OCI-LY7 (cell line): ENCODE measurements at regions not wholly inside any gene's neighbourhood (a gene's known extent, or its start where the extent isn't known, plus 50 kb on each side); places are given as distances from the start of the nearest gene placed in this dataset.

Experiments used
- BruUV-seq: library from RNA; stranded (reverse); fragments of 400-500 nt; replicated peaks from 2 replicates; lab custom pipeline; 2021; lab: Mats Ljungman, UMichigan
- CTCF ChIA-PET: fragments of 300-600 bp; sonication (Branson Sonifier 250); formaldehyde crosslinking; loops from one replicate; lab custom pipeline; 2022; ENCODE audit warnings: antibody characterized with exemption; ENCODE audit not compliant: unreplicated experiment; lab: Charles Lee
- POLR2A ChIA-PET: fragments of 300-600 bp; sonication (Branson Sonifier 250); formaldehyde crosslinking; loops from one replicate; lab custom pipeline; 2022; ENCODE audit warnings: antibody characterized with exemption; lab: Charles Lee
- DNase-seq: peaks from one replicate; pipeline ENCODE4 v3.0.0-alpha.2; 2015; ENCODE audit warnings: low spot score
- H2AFZ ChIP-seq: fragments of 200-600 bp; sonication (generic), shearing (Covaris generic); 2 replicates; pipeline ENCODE4 v1.6.1; 2014; ENCODE audit warnings: mild to moderate bottlenecking, antibody characterized with exemption, low read length, moderate library complexity
- H3K27ac ChIP-seq: fragments of 200-600 bp; sonication (generic); 2 replicates; pipeline ENCODE4 v1.5.1; 2014; ENCODE audit warnings: mixed run types, low read depth, mild to moderate bottlenecking, moderate library complexity, low read length, inconsistent platforms; ENCODE audit not compliant: poor library complexity, severe bottlenecking
- H3K36me3 ChIP-seq: fragments of 200-600 bp; sonication (generic); 2 replicates; pipeline ENCODE4 v1.6.1; 2014; ENCODE audit warnings: mild to moderate bottlenecking, antibody characterized with exemption, low read length, moderate library complexity, mixed read lengths; ENCODE audit not compliant: insufficient read depth
- H3K4me1 ChIP-seq: fragments of 200-600 bp; sonication (generic); 2 replicates; pipeline ENCODE4 v1.5.1; 2014; ENCODE audit warnings: mild to moderate bottlenecking, low read length; ENCODE audit not compliant: insufficient read depth, poor library complexity, severe bottlenecking
- H3K4me2 ChIP-seq: fragments of 200-600 bp; sonication (generic); 2 replicates; pipeline ENCODE4 v1.6.1; 2014; ENCODE audit warnings: mild to moderate bottlenecking, low read length
- H3K4me3 ChIP-seq: fragments of 200-600 bp; sonication (generic); 2 replicates; pipeline ENCODE4 v1.5.1; 2014; ENCODE audit warnings: mild to moderate bottlenecking, low read depth, low read length; ENCODE audit not compliant: poor library complexity, severe bottlenecking
- H3K79me2 ChIP-seq: fragments of 200-600 bp; sonication (generic); 2 replicates; pipeline ENCODE4 v1.6.1; 2016; ENCODE audit warnings: low read depth, mild to moderate bottlenecking, low read length, moderate library complexity, mixed read lengths; ENCODE audit not compliant: insufficient read depth
- H3K9me2 ChIP-seq: fragments of 200-600 bp; sonication (generic); 2 replicates; pipeline ENCODE4 v1.6.1; 2016; ENCODE audit warnings: mild to moderate bottlenecking, low read length, mixed read lengths; ENCODE audit not compliant: insufficient read depth
- H3K9me3 ChIP-seq: fragments of 200-600 bp; sonication (generic); 2 replicates; pipeline ENCODE4 v1.6.1; 2014; ENCODE audit warnings: mild to moderate bottlenecking, mixed run types, low read length, mixed read lengths
- H4K20me1 ChIP-seq: fragments of 200-600 bp; sonication (generic); 2 replicates; pipeline ENCODE4 v1.6.1; 2014; ENCODE audit warnings: mild to moderate bottlenecking, antibody characterized with exemption, low read length, moderate library complexity, mixed read lengths; ENCODE audit not compliant: insufficient read depth
- EZH2phosphoT487 ChIP-seq: fragments of 200-600 bp; sonication (generic); IDR thresholded peaks from 2 replicates; pipeline ENCODE4 v1.6.1; 2018; ENCODE audit warnings: low read depth, borderline replicate concordance, mild to moderate bottlenecking, mixed run types, antibody characterized with exemption, low read length, moderate library complexity, mixed read lengths
- intact Hi-C: fragments of 100-400 bp; cut with micrococcal nuclease; formaldehyde crosslinking; loops from one replicate; pipeline ENCODE4 v1.10.0; 2022; ENCODE audit not compliant: unreplicated experiment
- TF ChIP-seq, protein P1 (sequence below): fragments of 200-600 bp; sonication (generic); conservative IDR thresholded peaks from 2 replicates; pipeline ENCODE4 v1.5.1; 2014; ENCODE audit warnings: mild to moderate bottlenecking, antibody characterized with exemption, low read length, moderate library complexity, mixed read lengths

DNA sequence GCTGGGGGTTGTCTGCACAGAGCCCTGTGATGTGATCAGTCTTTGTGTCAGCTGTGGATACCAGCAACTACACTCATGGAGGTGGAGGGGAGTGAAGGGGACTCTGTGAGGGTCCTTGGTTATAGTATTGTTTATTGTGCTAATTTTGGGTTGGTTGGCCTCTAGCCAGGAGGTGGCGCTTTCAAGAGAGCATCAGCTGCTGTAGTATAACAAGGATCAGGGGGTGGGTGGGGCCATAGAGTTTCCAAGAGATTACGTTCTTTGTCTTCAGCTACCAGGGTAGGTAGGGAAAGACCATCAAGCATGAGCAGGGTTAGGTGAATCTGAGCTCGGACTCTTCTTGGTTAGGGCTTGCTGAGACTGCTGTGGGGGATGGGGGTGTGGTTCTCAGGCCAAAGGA lies 97.1 kb upstream of the HS3ST3A1 start:
- POLR2A ChIA-PET, result no interaction called here
- CTCF ChIA-PET, result no interaction called here
- H4K20me1 ChIP-seq, result no peaks in the 10 kb centered on the region
- H3K9me2 ChIP-seq, result no peaks in the 10 kb centered on the region
- H3K36me3 ChIP-seq, result no peaks in the 10 kb centered on the region
- DNase-seq, result peak; percentile 4
- TF ChIP-seq EZH2phosphoT487, result no peak
- TF ChIP-seq, protein P1, sequence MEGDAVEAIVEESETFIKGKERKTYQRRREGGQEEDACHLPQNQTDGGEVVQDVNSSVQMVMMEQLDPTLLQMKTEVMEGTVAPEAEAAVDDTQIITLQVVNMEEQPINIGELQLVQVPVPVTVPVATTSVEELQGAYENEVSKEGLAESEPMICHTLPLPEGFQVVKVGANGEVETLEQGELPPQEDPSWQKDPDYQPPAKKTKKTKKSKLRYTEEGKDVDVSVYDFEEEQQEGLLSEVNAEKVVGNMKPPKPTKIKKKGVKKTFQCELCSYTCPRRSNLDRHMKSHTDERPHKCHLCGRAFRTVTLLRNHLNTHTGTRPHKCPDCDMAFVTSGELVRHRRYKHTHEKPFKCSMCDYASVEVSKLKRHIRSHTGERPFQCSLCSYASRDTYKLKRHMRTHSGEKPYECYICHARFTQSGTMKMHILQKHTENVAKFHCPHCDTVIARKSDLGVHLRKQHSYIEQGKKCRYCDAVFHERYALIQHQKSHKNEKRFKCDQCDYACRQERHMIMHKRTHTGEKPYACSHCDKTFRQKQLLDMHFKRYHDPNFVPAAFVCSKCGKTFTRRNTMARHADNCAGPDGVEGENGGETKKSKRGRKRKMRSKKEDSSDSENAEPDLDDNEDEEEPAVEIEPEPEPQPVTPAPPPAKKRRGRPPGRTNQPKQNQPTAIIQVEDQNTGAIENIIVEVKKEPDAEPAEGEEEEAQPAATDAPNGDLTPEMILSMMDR, result peak; percentile 60
- no peak overlapping the region for H3K27ac ChIP-seq
- H3K4me1 ChIP-seq, result no peaks in the 10 kb centered on the region
- H3K9me3 ChIP-seq, result no peaks in the 10 kb centered on the region
- H2AFZ ChIP-seq, result no peak overlapping the region
- no peaks in the 10 kb centered on the region for H3K79me2 ChIP-seq
- intact Hi-C loops, result no loop called here
- no peak overlapping the region for H3K4me3 ChIP-seq
- H3K4me2 ChIP-seq, result no peak overlapping the region
- BruUV-seq, result no TSS peak

DNA sequence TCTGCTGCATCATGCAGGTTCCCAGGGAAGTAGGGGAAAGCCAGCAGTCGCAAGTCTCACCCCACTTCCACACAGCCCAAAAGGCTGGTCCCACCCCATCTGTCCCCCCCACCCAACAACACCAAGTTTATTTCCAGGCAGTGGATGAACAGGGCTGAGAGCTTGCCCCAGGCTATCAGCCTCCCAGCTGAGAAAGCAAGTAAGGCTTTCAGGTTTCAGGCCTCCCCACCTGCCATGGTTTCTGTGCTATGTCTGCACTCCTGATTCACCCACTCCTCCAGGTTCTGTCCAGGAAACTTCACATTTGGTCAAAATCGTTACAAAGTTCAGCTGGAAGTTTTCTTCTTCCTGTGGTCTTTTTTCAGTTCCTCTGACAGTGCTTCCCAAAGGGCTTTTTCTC lies 97.5 kb upstream of the HS3ST3A1 start:
- CTCF ChIA-PET, result interaction anchor here (0.6 kb wide), 1 partner anchor 171 kb away, joined by 3 read pairs; no protein-coding TSS in a partner anchor
- POLR2A ChIA-PET, result no interaction called here
- H3K4me1 ChIP-seq, result no peaks in the 10 kb centered on the region
- no peaks in the 10 kb centered on the region for H3K36me3 ChIP-seq
- DNase-seq, result no peak
- H3K4me2 ChIP-seq, result no peak overlapping the region
- H3K9me3 ChIP-seq, result no peaks in the 10 kb centered on the region
- H3K4me3 ChIP-seq, result no peak overlapping the region
- H3K27ac ChIP-seq, result no peak overlapping the region
- TF ChIP-seq EZH2phosphoT487, result no peak
- TF ChIP-seq, protein P1, result no peak
- no peaks in the 10 kb centered on the region for H3K79me2 ChIP-seq
- no peak overlapping the region for H2AFZ ChIP-seq
- H4K20me1 ChIP-seq, result no peaks in the 10 kb centered on the region
- intact Hi-C loops, result no loop called here
- no peaks in the 10 kb centered on the region for H3K9me2 ChIP-seq
- no TSS peak for BruUV-seq

DNA sequence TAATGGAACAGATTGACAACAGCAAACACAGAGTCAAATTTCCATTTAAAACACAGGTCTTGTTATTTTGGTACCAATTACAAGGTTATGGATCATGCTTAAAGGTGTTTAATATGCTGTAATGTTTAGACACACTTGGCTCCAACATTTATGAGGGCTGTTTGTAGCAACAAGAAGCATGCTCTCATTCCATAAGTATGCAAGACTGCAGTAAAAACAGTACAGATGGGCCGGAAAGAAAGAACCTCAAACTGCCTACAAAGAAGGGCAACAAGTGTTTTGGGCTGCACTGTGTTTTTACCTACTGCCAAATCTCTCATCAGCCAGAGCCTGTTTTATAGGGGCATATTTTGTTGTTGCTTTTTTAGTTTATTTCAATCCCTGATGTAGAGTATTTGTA lies 100.5 kb upstream of the HS3ST3A1 start:
- Histone ChIP-seq H3K9me3 (no peaks in the 10 kb centered on the region), H3K9me2 (no peaks in the 10 kb centered on the region), H4K20me1 (no peaks in the 10 kb centered on the region), H3K4me3 (no peak overlapping the region), H3K79me2 (no peaks in the 10 kb centered on the region), H3K27ac (no peak overlapping the region), H3K4me1 (no peaks in the 10 kb centered on the region), H3K36me3 (no peaks in the 10 kb centered on the region), H3K4me2 (no peak overlapping the region), H2AFZ (no peak overlapping the region)
- no peak for TF ChIP-seq EZH2phosphoT487
- TF ChIP-seq, protein P1, result no peak
- no TSS peak for BruUV-seq
- DNase-seq, result no peak
- ChIA-PET POLR2A (interaction anchor here (0.6 kb wide), 1 partner anchor 85 kb away, joined by 3 read pairs; no protein-coding TSS in a partner anchor), CTCF (no interaction called here)
- intact Hi-C loops, result no loop called here
